Gastroesophageal sphincter (tissue), 4 donors: ENCODE measurements at regions not wholly inside any gene's neighbourhood (a gene's known extent, or its start where the extent isn't known, plus 50 kb on each side); places are given as distances from the start of the nearest gene placed in this dataset.

Experiments
- ATAC-seq: fragments of 150-250 bp; one replicate; pipeline ENCODE4 v1.9.1; 2016; ENCODE audit warnings: mild to moderate bottlenecking, moderate library complexity
- H3K27ac ChIP-seq, 4 donors: fragments of 200-600 bp; sonication (generic) in 3 of 4; 1 replicate in 3 of 4; 2 replicates in 1 of 4; pipeline ENCODE4 v1.5.1; 2016 to 2019
- H3K27me3 ChIP-seq: fragments of 200-600 bp; sonication (generic); one replicate; pipeline ENCODE4 v1.5.1; 2019
- H3K36me3 ChIP-seq, 2 donors: fragments of 200-600 bp; sonication (generic); one replicate each; pipeline ENCODE4 v1.5.1; 2019; ENCODE audit warnings: control low read depth in 1 of 2
- H3K4me1 ChIP-seq, 3 donors: fragments of 200-600 bp; sonication (generic); 1 replicate in 2 of 3; 2 replicates in 1 of 3; pipeline ENCODE4 v1.5.1; 2016 to 2019; ENCODE audit warnings: control low read depth in 2 of 3
- H3K4me3 ChIP-seq, 2 donors: fragments of 200-600 bp; sonication (generic); one replicate each; pipeline ENCODE4 v1.5.1; 2019; ENCODE audit warnings: mild to moderate bottlenecking in 1 of 2, moderate library complexity in 1 of 2
- H3K9me3 ChIP-seq, 3 donors: fragments of 200-600 bp; sonication (generic); one replicate each; pipeline ENCODE4 v1.5.1; 2017 to 2019; ENCODE audit warnings: control low read depth in 2 of 3
- EP300 ChIP-seq: sonication (generic); formaldehyde crosslinking; IDR thresholded peaks from one replicate; pipeline ENCODE4 v1.6.1; 2017; ENCODE audit warnings: antibody characterized with exemption, mild to moderate bottlenecking
- POLR2A ChIP-seq, 2 donors: fragments of 450-650 bp; IDR thresholded peaks; one replicate each; pipeline ENCODE4 v1.6.1; 2017; ENCODE audit warnings: antibody characterized with exemption in 2 of 2, mild to moderate bottlenecking in 2 of 2, moderate library complexity in 1 of 2
- POLR2AphosphoS5 ChIP-seq: sonication (generic); formaldehyde crosslinking; IDR thresholded peaks from one replicate; pipeline ENCODE4 v1.6.1; 2017; ENCODE audit warnings: antibody characterized with exemption
- WGBS, 2 donors: methylation state at CpG; one replicate each; pipeline ENCODE4 v1.1.5; 2018; ENCODE audit warnings: low coverage in 1 of 2; 5-methylcytosine and 5-hydroxymethylcytosine counted together
- TF ChIP-seq, protein P1 (sequence below), 4 experiments: fragments of 200-600 bp in 2 of 4; fragments of 450-650 bp in 2 of 4; sonication (generic) in 1 of 4; IDR thresholded peaks; one replicate each; pipeline ENCODE4 v1.5.1; 2017 to 2019; ENCODE audit warnings: antibody characterized with exemption in 4 of 4, mild to moderate bottlenecking in 2 of 4, moderate library complexity in 2 of 4

DNA sequence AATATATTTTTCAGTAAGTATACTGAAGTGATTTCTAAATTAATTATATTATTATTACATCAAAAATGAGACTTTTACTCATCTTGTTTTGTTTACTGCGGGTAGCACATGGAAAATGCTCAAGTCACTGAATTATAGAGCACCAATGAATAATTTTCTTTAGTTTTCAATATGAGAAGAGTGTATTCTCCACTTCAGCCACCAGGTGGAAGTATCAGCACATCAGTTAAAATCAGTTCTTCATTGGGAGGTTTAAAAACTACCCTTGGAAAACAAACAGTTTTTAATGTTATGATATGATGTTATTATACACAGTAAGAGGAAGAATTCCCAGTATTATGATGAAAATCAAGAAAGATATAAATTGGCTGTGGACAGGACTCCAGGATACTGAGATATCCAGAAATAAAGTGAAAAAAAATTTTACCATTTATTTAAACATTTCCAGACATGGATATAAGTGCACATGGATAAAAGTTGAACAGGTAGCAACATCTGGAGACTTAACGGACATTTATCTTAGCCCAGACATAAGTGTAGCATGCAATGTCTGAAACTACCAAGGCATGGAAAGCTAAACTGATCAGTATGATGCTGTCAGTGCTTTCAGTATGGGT is 467.3 kb downstream of the KCNJ2 start:
- Histone ChIP-seq H3K4me1 (no peaks in the 10 kb centered on the region), H3K27ac (no peak overlapping the region), H3K4me3 (no peak overlapping the region), H3K36me3 (no peaks in the 10 kb centered on the region), H3K9me3 (no peaks in the 10 kb centered on the region), H3K27me3 (peaks cover 5% of the 10 kb centered on the region)
- 6 to 37% methylated on average over 2 of the region's 2 CpGs for WGBS, 2 donors
- no peak for TF ChIP-seq POLR2A (IDR thresholded peaks at IDR 0.05)
- TF ChIP-seq, protein P1, sequence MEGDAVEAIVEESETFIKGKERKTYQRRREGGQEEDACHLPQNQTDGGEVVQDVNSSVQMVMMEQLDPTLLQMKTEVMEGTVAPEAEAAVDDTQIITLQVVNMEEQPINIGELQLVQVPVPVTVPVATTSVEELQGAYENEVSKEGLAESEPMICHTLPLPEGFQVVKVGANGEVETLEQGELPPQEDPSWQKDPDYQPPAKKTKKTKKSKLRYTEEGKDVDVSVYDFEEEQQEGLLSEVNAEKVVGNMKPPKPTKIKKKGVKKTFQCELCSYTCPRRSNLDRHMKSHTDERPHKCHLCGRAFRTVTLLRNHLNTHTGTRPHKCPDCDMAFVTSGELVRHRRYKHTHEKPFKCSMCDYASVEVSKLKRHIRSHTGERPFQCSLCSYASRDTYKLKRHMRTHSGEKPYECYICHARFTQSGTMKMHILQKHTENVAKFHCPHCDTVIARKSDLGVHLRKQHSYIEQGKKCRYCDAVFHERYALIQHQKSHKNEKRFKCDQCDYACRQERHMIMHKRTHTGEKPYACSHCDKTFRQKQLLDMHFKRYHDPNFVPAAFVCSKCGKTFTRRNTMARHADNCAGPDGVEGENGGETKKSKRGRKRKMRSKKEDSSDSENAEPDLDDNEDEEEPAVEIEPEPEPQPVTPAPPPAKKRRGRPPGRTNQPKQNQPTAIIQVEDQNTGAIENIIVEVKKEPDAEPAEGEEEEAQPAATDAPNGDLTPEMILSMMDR (IDR thresholded peaks at IDR 0.05), result peak; percentile 66 to 85 (median 73)
- no peak for ATAC-seq

- TF ChIP-seq POLR2AphosphoS5 (no peak), EP300 (no peak), POLR2A (IDR thresholded peaks at IDR 0.05) (no peak)
- TF ChIP-seq, protein P1 (IDR thresholded peaks at IDR 0.05), result no peak
- 86 to 100% methylated on average over 2 of the region's 2 CpGs for WGBS, 2 donors
- no peak overlapping the region for H3K27ac ChIP-seq
- H3K4me1 ChIP-seq, result no peaks in the 10 kb centered on the region
- peaks cover 0 to 9% (median 0%) of the 10 kb centered on the region in 3 donors for H3K9me3 ChIP-seq
- ATAC-seq, result no peak
- no peak overlapping the region for H3K4me3 ChIP-seq
- H3K27me3 ChIP-seq, result no peaks in the 10 kb centered on the region
- no peaks in the 10 kb centered on the region for H3K36me3 ChIP-seq
Measured at GRCh38 chr17:70642059-70642458, 472.7 kb downstream of the KCNJ2 start.

- Histone ChIP-seq H3K4me1 (no peaks in the 10 kb centered on the region), H3K27me3 (no peaks in the 10 kb centered on the region), H3K9me3 (peaks cover 0 to 9% (median 0%) of the 10 kb centered on the region in 3 donors), H3K4me3 (no peak overlapping the region), H3K36me3 (no peaks in the 10 kb centered on the region), H3K27ac (no peak overlapping the region)
- TF ChIP-seq EP300 (no peak), POLR2AphosphoS5 (no peak), POLR2A (IDR thresholded peaks at IDR 0.05) (no peak)
- TF ChIP-seq, protein P1 (IDR thresholded peaks at IDR 0.05), result no peak
- WGBS, 2 donors, result 69 to 78% methylated on average over 1 to 2 of the region's 2 CpGs
- ATAC-seq, result no peak
Measured at GRCh38 chr17:70644096-70644495, 474.8 kb downstream of the KCNJ2 start.

DNA sequence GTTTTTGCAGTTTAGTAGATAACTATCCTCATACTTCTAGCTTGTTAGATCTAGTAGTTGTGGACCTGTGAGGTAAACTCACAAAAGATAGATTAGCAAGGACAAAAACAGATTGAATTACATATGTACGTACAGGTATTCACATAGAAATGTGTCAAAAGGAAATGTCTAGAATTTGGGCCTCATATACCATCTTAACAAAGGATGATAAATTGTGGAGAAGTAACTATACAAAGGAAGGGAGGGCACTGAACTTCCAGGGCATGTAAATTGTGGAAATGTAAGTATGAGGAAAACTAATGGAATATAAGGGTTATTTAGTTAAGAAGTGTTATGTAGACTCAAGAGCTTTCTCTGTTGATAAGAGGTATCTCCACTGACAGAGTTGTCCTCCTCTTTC is 477.3 kb downstream of the KCNJ2 start:
- 85 to 100% methylated on average over 1 of the region's 1 CpG for WGBS, 2 donors
- no peaks in the 10 kb centered on the region for H3K27me3 ChIP-seq
- H3K4me3 ChIP-seq, result no peak overlapping the region
- H3K9me3 ChIP-seq, result peaks cover 0 to 9% (median 0%) of the 10 kb centered on the region in 3 donors
- no peak overlapping the region for H3K27ac ChIP-seq
- H3K4me1 ChIP-seq, result no peaks in the 10 kb centered on the region
- no peak for TF ChIP-seq POLR2AphosphoS5
- no peak for TF ChIP-seq EP300
- TF ChIP-seq, protein P1 (IDR thresholded peaks at IDR 0.05), result no peak
- TF ChIP-seq POLR2A (IDR thresholded peaks at IDR 0.05), result no peak
- ATAC-seq, result no peak
- H3K36me3 ChIP-seq, result no peaks in the 10 kb centered on the region

- no peaks in the 10 kb centered on the region for H3K4me1 ChIP-seq
- no peaks in the 10 kb centered on the region for H3K27me3 ChIP-seq
- H3K9me3 ChIP-seq, result peaks cover 0 to 9% (median 0%) of the 10 kb centered on the region in 3 donors
- TF ChIP-seq, protein P1 (IDR thresholded peaks at IDR 0.05), result no peak
- TF ChIP-seq EP300, result no peak
- TF ChIP-seq POLR2A (IDR thresholded peaks at IDR 0.05), result no peak
- TF ChIP-seq POLR2AphosphoS5, result no peak
- no peak overlapping the region for H3K27ac ChIP-seq
- no peak for ATAC-seq
- no peaks in the 10 kb centered on the region for H3K36me3 ChIP-seq
- no peak overlapping the region for H3K4me3 ChIP-seq
Measured at GRCh38 chr17:70648166-70648565, 478.8 kb downstream of the KCNJ2 start.
